Stomach (tissue), 4 donors: ENCODE measurements at regions not wholly inside any gene's neighbourhood (a gene's known extent, or its start where the extent isn't known, plus 50 kb on each side); places are given as distances from the start of the nearest gene placed in this dataset.

Experiments
- POLR2A ChIP-seq, 4 donors: fragments of 450-650 bp; IDR thresholded peaks; one replicate each; pipeline ENCODE4 v1.6.1; 2016; ENCODE audit warnings: antibody characterized with exemption in 4 of 4, control low read depth in 2 of 4, mild to moderate bottlenecking in 1 of 4, moderate library complexity in 1 of 4
- TF ChIP-seq, protein P1 (sequence below), 7 experiments: fragments of 450-650 bp in 4 of 7; fragments of 200-600 bp in 3 of 7; sonication (generic) in 3 of 7; IDR thresholded peaks; one replicate each; pipeline ENCODE4 v1.5.1; 2016 to 2019; ENCODE audit warnings: antibody characterized with exemption in 7 of 7, control low read depth in 2 of 7, mild to moderate bottlenecking in 1 of 7

DNA sequence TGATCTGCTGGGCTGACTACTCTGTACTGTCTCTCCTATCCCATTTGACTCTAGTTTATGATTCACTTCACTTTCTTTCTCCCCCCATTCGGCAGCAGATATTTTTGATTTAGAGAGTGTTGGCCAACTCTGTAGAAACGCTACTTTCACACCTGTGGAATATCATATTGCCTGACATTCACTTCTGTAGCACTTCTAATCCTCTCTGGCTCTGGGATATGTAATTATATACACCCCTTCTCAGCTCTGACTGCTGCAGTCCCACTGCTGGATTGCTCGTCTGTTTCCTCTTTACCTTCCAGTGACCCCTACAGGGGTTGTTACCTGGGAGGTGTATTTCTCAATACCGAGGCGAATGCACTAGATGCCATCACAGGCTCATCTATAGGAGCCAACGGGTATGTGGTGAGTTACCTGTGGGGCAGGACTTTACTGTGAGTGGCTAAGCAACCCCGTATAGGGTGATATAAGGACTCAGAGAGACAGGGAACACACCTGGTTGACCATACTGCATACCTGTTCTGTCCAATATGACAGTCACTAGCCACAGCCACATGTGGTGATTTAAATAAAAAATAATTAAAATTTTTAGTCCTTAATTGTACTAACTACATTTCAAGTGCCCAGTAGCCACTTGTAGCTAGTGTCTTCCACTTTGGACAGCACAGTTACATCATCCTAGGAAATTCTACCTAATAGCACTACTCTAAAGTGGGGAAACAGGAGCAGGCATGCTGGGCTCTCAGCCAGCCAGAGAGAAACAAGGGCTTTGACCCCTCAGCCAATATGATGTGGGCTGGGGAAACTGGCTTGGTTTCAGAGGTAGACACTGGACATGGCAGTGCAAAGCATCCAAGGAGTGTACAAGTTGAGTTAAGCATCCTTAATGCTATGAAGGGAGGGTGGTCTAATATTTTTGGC is 95.0 kb downstream of the C12orf75 start:
- TF ChIP-seq, protein P1, sequence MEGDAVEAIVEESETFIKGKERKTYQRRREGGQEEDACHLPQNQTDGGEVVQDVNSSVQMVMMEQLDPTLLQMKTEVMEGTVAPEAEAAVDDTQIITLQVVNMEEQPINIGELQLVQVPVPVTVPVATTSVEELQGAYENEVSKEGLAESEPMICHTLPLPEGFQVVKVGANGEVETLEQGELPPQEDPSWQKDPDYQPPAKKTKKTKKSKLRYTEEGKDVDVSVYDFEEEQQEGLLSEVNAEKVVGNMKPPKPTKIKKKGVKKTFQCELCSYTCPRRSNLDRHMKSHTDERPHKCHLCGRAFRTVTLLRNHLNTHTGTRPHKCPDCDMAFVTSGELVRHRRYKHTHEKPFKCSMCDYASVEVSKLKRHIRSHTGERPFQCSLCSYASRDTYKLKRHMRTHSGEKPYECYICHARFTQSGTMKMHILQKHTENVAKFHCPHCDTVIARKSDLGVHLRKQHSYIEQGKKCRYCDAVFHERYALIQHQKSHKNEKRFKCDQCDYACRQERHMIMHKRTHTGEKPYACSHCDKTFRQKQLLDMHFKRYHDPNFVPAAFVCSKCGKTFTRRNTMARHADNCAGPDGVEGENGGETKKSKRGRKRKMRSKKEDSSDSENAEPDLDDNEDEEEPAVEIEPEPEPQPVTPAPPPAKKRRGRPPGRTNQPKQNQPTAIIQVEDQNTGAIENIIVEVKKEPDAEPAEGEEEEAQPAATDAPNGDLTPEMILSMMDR (IDR thresholded peaks at IDR 0.05), result no peak
- TF ChIP-seq POLR2A (IDR thresholded peaks at IDR 0.05), result no peak
